NCI-H748 treated with DMSO at 0.1 percent for 48 hours (cell line): ENCODE measurements at regions not wholly inside any gene's neighbourhood (a gene's known extent, or its start where the extent isn't known, plus 50 kb on each side); places are given as distances from the start of the nearest gene placed in this dataset.

ENCODE experiments used
- DNase-seq: peaks from one replicate; lab custom pipeline; 2025; lab: John Stamatoyannopoulos, UW

DNA sequence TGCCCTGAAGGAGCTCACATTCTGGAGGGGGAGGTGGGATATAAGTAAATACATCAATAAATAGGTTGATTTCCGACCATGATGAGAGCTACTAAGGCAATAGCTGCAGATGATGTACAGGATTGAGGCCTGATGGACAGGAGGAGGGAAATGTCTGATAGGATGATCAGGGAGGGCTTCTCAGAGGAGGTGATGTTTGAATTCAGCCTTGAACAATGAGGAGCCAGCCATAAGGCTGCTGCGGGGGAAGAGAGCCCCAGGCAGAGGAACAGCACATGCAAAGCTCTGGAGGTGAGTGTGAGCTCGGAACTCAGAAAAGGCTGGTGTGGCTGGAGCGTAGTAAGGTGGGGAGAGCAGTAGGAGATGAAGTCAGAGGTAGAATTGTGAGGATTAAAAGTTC lies 411.7 kb downstream of the PTPRU start:
- DNase-seq, result no peak

DNA sequence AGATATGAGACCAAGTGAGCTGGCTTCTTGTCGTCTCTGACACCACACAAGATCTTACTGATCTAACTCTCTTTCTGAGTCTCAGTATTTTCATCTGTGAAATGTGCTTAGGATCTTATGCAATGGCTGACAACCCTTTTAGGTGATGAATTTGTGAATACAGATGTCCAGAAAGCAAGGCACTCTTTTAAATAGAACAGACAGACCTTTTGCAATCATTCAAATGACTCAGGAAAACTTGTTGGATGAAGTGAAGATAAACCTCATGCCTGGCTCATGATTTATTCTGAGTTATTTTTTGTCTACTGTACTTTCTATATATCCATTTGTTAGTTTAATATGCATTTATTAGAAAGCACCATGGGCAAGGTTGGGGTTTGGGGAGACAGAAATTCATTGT lies 411.3 kb downstream of the PTPRU start:
- no peak for DNase-seq

DNA sequence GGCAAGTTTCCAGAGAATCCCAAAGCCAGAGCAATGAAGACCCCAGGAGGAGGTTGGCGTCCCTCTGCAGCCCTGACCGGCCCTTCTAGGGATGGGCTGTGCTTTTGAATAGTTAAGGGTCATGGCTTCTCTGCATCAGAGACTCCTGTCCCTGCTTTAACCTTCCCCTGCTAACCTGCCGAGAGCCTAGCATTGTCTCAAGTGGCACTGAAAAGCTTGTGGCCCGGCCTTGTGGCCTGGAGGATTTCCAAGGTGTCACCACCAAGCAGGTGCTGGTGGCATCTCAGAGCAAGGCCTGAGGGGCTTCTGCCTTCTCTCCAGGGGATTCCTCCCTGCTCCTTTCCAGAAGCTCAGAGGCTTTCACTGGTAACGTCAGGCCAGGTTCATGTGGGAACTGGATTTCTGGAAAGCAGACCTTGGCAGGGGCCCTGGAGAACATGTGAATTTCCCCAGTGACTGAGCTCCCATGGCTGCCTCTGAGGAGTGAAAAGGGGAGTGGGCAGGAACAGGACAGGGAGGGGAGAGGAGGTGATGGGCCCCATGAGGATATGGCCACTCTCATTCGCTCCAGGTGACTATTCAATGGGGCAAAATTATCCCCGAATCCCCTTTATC lies 409.9 kb downstream of the PTPRU start:
- no peak for DNase-seq

DNA sequence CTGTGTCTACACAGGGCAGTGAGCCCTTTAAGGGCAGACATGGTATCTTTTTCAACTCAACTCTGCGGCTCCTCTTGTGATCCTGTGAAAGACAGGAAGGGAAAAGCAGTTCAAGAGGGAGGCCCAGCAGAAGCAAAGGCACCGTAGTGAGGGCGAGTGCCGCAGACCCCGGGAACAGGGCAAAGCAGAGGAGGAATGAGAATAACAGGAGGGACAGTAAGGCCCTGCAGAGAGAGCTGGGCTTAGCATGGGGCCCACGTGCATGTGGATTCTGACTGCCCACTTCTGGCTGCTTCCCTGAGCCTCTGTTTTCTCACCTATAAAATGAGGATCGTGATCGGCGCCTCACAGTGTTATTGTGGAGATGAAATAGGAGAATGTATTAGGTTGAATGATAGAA lies 409.3 kb downstream of the PTPRU start:
- DNase-seq, result no peak

DNA sequence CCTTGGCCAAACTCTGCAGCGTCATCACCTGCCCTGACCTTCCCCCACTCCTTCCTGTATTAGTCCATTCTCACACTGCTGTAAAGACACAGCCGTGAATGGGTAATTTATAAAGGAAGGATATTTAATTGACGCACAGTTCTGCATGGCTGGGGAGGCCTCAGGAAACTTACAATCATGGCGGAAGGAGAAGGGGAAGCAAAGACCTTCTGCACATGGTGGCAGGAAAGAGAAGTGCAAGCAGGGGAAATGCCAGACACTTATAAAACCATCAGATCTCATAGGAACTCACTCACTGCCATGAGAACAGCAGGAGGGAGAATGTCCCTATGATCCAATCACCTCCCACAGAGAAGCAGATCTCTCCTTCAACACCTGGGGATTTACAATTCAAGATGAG lies 408.5 kb downstream of the PTPRU start:
- no peak for DNase-seq

DNA sequence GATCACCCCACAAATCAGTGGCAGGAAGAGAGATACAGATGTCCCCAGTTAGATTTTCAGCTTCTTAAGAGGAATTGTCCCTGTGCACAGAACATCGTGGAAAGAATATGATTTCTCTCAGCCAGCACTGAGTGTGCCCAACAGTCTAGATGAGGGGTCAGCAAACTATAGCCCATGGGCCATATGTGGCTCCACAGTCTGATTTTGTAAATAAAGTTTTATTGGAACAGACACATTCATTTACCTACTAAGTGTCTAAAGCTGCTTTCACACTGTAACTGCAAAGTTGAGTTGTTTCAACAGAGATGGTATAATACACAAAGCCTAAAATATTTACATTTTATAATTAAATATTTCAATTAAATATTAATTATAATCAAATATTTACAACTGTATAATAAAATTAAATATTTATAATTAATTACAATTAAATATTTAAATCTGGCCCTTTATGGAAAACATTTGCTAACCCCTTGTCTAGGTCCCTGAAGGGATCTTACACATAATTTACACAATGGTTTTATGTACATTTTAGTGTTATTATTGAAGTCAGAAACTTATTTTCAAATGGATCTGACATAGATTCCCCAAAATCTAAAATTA lies 407.6 kb downstream of the PTPRU start:
- no peak for DNase-seq

DNA sequence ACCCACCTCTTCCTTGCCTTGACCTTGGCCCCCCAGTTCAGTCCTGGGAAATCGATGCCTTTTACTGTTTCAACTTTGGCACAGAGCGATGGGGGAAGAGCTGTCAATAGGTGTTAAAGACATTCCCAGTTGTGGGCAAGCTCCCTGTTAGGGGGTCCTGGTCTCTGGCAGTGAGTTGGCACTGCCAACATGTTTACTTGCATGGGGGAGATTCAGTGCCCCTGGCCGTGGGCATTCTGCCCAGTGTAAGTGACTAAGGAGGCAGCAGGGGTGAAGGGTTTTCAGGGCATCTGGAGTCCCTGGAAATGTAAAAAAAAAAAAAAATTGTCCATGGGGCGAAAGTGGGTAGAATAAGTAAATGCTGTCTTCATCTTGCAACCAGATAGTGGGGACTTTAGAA lies 407.0 kb downstream of the PTPRU start:
- no peak for DNase-seq

DNA sequence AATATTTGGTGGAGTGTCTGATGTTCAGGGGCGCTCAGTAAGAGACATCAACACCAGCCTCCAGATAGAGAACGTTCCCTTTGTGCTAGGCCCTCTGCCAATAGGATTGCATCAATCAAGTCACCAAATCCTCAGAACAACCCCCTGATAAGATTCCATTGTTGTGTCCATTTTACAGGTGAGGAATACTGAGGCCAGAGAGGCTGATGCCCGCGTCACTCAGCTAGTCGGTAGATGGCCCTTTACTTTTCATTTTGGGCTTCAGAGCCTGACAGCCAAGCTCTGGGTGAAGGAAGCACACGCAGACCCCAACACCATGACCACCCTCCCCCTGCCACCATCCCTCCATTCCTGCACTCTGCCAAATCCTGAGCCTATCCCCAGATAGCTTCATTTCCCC lies 406.2 kb downstream of the PTPRU start:
- no peak for DNase-seq

DNA sequence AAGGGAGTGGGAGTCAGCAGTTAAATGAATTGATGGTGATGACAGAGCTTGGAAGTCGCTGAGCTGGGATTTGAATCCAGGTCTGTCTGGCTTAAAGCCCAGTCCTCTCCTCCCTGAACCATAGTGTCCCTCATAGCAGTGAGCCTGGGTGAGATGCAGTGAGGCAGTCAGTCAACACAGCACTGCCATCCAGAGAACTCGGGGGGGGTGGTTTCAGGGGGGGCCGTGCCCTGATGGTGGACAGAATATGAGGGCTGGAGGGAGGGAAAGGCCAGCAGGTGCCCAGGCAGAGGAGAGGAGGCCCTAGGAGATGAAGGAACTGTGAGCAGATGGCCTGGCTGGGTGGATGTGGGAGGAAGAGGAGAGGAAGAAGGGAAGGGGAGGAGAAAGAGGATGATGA lies 405.6 kb downstream of the PTPRU start:
- no peak for DNase-seq

DNA sequence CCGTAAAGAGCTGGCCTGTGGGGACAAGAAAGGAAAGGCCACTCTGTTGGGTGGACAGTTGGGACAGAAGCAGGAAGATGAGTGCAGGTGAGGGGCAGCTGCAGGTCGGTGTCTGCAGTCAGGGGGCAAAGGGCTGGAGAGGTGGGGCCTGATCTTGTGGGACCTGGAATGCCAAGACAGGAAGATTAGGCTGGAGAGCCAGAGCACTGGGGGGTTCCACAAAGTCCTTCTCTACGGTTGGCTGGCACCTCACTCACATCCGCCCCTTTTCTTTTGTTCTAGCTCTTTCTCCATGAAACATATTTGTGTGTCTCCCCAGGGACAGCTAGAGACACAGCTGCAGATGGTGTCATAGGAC lies 404.1 kb downstream of the PTPRU start:
- DNase-seq, result no peak

DNA sequence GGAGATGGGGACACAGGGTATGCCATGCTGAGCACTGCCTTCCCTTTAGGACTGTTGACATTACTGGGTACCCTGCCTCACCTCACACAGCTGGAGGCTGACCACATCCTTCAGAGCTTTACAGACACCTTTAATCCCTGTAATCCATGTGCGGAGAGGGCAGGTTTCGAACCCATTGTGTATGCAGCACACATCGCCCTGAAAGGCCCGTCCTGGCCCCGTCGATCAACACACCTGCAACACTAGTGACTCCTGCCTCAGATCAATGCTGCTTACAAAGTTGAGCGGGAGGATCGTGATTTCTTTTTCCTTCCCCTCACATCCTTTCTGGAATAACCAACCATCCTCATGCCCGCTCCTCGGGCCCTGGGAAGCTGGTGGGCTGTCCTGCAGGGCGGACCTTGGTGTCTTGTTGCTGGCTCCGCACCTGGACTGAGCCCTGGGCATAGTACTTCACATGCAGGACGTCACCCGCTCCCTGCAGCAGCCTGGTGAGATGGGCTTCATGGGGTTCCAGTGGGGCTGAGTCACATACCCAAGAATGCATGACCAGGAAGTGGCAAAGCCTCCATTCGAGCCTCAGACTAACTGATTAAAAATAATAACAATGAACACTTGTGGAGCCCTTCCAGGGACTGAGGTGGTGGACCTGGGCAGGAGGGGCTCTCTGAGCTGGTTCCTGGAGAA lies 403.6 kb downstream of the PTPRU start:
- no peak for DNase-seq

DNA sequence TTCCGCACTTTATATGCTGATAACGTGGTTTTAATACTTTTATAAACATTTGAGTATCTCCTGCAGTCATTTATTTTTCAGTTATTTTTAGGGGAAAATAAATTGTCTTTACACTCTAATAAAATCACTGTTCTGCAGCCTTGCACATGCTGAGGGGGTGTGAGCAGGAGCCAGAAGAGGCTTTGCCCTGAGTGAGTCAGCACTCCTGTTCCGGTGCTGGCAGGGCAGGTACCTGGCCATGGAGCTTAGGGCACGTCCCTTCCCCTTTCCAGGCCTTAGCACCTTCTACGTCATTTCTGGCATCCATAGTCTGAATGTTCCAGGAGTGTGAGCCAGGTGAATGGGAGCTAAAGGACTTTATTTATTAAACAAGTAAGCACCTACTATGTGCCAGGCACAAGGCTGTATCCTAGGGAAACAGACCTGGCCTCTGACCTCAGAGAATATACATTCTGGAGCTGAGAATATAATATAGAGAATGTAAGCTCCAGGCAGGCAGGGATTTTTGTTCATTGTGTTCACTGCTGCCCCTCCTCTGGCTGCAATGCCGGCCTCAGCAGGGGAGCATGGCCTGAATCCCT lies 402.9 kb downstream of the PTPRU start:
- DNase-seq, result no peak

DNA sequence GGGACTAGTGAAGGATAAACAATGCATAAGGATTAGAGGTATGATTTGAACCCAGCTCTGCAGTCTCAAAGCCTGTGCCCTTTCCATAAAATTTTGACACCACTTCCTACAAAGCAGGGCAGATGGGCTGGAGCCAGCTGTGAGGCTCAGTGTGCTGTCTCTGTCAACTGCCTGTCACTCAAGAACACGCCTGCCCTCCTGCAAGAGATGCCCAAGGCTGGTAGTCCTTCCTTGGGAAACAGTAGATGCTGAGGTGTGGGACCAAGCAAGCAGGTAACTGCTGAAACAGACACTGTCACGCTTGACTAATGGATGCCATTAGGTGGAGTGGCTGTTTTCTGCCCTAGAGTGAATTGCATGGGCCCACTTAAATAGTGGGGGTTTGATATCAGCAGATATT lies 402.0 kb downstream of the PTPRU start:
- no peak for DNase-seq

DNA sequence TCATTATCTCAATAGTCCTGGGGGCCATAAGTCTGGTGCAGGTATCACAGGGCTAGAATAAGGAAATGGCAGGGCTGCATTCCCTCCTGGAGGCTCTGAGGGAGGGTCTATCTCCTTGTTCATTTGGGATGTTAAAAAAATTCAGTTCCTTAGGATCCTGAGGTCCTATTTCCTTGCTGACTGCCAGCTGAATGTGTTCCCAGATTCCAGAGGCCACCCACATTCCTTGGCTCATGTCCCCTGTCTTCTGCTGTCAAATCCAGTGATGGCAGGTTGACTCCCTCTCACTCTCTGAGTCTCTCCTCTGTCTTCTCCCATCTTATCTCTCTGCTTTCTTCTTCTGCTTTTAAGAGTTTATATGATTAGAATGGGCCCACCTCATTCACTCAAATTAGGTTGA lies 400.6 kb downstream of the PTPRU start:
- no peak for DNase-seq

DNA sequence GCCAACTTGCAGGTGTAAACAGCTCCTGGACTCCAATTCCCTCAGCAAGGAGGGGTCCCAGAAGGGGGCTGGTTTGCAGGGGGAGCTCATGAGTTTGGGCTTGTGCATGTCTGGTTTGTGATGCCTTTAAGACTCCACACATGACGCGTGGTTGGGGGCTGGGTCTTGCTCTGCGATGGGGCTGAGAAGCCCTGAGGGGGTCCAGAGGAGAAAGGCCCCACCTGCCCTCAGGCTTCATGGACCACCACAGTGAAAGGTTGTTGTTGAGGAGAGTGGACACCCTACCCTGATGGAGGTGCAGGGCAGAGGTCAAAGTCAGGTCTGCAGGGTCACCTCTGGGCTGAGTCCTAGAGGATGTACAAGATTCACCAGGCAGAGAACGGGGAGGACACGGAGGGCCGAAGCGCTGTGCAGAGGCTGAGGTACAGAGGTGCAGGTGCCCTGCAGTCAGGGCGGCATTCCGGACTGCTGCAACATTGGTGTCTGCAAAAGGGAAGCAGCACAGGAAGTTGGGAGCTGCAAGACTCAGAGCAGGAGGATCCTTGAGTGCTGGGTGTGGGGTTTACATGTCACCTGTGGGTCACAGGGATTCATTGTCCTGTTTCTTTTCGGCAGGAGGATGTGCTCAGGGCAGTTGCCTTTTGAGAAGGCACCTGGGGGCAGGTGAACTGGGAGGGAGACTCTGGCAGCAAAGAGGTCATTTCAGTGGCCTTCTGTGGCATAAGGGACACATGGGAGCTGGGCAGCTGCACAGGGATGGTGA lies 399.4 kb downstream of the PTPRU start:
- DNase-seq, result no peak

DNA sequence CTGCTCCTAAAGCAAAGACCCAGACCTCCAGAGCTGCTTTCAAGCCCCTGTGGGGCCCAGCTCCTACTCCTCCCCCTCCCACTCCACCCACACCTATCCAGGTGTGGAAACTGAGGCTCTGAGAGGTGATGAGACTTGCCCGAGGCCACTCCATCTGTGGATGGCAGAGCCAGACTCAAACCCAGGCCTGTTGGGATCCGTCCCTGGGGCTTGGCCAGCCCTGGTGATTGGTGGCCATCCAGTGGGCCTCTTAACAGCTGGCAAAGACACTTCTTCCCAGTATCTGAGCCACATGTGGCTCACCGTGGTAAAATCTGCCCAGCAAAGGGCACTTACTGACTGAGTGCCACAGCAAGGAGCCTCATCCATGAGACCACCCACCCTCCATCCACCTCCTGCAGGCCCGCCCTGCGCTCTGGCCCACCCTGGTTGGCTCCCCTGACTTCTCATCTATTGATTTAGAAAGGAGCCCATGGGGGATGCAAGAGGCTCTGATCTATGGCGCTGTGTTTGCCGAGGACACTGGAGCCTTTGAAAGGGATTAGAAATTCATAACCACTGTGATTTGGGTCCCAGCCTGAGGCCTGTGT lies 398.5 kb downstream of the PTPRU start:
- DNase-seq, result no peak

DNA sequence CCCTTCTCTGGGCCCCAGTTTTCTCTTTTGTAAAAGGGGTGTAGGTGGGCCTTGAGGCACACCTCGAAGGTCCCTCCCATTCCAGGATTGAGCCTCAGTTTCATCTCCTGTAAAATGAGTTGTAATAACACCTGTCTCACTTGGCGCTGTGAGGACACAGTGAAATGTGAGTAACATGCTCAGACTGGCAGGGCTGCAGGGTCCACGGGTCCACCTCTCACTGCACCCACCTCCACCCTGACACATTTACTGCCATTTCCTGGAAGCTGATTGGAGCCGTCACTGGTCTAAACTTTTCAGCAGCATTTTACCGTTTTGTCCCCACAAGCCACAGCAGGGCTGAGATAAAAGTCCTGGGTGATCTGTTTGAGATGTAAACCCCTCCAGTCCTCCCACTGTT lies 398.0 kb downstream of the PTPRU start:
- DNase-seq, result no peak

DNA sequence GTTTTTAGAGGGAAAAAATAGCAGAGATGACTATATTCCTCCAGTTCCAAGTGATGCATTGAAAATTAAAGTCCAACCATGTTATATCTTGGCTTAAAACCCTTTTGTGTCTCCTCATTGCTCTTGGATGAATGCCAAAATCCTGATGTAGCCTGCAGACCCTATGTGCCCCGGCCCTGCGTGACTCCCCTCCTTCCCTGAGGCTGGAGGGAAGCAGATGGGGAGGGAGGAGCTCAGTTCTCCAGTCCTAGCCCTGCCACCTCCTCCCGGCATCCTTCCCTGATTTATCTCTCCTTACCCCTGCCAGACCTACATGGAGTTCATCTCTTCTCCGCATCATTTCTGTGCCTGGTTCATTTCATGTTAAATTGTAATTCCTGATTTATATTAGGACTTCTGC lies 397.4 kb downstream of the PTPRU start:
- peak; percentile 3 for DNase-seq

DNA sequence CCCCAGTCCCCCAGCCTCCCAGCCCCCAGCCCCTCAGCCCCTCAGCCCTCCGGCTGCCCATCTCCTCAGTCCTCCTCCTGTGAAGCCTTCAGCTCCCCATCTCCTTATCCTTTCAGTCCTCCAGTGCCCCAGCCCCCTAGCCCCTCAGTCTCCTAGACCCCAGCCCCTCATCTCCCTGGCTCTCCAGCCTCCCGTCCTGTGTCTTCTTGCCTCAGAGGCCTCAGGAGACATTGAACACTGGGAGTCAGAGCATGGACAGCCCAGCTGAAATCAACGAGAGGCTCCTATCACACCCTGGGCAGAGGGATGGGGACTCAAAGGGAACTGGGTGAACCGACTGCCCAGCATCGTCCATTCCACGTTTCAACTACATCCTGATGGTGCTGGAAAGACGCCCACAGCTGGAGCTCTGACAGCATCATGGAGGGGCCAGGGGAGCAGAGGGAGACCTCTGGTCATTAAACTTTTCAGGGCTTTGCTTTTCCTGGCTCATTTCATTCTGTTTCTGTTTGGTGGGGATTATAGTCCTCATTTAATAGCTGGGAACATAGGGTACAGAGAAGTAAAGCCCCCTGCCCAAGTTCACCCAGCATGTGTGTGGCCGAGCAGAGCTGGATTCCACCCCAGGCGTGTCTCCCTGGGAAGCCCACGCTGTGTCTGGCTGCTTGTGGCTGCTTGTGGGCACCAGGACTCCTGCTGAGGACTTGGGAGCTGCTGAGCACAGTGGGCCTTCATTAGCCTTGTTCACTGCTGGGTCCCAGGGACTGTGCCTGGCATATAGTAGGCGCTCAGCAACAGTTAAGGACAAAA lies 396.7 kb downstream of the PTPRU start:
- no peak for DNase-seq

DNA sequence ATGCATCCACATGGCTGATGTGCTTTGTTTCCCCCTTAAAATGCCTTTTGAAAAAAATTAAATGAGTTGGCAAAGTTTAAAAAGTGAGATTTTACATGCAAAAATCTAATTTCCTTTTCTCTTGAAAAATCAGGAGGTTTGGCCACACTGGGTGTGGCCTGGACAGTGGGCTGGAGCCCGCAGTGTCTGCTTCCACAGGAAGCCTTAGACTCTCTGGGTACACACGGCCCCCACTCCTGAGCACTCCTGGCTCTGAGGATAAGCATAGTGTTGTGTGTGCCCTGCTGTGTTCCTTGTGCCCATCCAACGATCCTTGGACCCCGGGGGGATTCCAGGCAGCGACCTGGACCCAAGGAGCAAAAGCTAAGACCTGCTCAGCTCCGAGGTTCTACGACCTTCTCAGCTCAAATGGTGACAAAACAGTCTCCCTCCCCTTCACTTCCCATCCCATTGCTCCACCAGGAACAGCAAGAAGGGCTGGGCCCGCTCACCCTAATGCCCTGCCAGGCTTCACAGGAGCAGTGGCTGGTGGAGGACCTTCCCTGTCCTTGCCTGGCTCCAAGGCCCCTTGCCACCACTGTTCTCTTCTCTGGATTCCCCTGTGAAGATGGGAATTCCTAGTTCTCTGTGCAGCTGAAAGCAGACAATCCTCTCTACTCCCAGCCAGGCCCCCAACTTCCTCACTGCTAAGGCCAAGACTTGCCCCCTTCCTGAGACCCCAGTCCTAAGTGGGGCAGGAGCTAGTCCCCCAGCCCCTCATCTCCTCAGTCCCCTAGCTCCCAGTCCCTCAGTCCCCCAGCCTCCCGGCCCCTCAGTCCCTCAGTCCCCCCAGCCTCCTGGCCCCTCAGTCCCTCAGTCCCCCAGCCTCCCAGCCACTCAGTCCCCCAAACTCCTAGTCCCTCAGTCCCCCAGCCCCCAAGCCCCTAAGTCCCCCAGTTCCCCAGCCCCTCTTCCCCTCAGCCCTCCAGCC lies 395.8 kb downstream of the PTPRU start:
- DNase-seq, result no peak
